GM18867 (cell line): ENCODE measurements at regions not wholly inside any gene's neighbourhood (a gene's known extent, or its start where the extent isn't known, plus 50 kb on each side); places are given as distances from the start of the nearest gene placed in this dataset.
"Not testable (repeated sequence)": the region's sequence is repeated elsewhere in the genome, so short reads cannot be mapped to it uniquely, and the experiment has no call there.

Experiments used
- ATAC-seq: cut with Tn5 transposase; IDR thresholded peaks from one replicate; pipeline ENCODE4 v1.9.1; 2021; ENCODE audit warnings: mild to moderate bottlenecking, moderate library complexity; ENCODE audit not compliant: unreplicated experiment

- ATAC-seq, result no peak
Observed at GRCh38 chr13:31515427-31515826, 223.9 kb upstream of the RXFP2 start.

GRCh38 chr13:31517599-31517998 lies 221.7 kb upstream of the RXFP2 start:
- ATAC-seq, result no peak

GRCh38 chr13:31518645-31519044 lies 220.7 kb upstream of the RXFP2 start:
- ATAC-seq, result no peak

- ATAC-seq, result no peak
Observed at GRCh38 chr13:31521435-31521834, 217.9 kb upstream of the RXFP2 start.

- no peak for ATAC-seq
Observed at GRCh38 chr13:31522396-31522795, 216.9 kb upstream of the RXFP2 start.

GRCh38 chr13:31528176-31528575 lies 211.2 kb upstream of the RXFP2 start:
- ATAC-seq, result no peak

GRCh38 chr13:31528758-31529157 lies 210.6 kb upstream of the RXFP2 start:
- no peak for ATAC-seq

GRCh38 chr13:31530922-31531321 lies 208.4 kb upstream of the RXFP2 start:
- ATAC-seq, result no peak

GRCh38 chr13:31537052-31537451 lies 202.3 kb upstream of the RXFP2 start:
- no peak for ATAC-seq

- ATAC-seq, result no peak
Observed at GRCh38 chr13:31538067-31539042, 201.0 kb upstream of the RXFP2 start.

- no peak for ATAC-seq
Observed at GRCh38 chr13:31540281-31540680, 199.0 kb upstream of the RXFP2 start.

GRCh38 chr13:31543190-31543589 lies 196.1 kb upstream of the RXFP2 start:
- ATAC-seq, result no peak

GRCh38 chr13:31545616-31546015 lies 193.7 kb upstream of the RXFP2 start:
- no peak for ATAC-seq

- no peak for ATAC-seq
Observed at GRCh38 chr13:31556376-31556775, 182.9 kb upstream of the RXFP2 start.

- not testable (repeated sequence) for ATAC-seq
Observed at GRCh38 chr13:31584221-31584620, 155.1 kb upstream of the RXFP2 start.

GRCh38 chr13:31587698-31588266 lies 151.5 kb upstream of the RXFP2 start:
- ATAC-seq, result no peak

GRCh38 chr13:31588316-31588715 lies 151.0 kb upstream of the RXFP2 start:
- no peak for ATAC-seq

- no peak for ATAC-seq
Observed at GRCh38 chr13:31588893-31589292, 150.4 kb upstream of the RXFP2 start.

GRCh38 chr13:31591642-31592233 lies 147.6 kb upstream of the RXFP2 start:
- no peak for ATAC-seq

GRCh38 chr13:31594056-31594455 lies 145.3 kb upstream of the RXFP2 start:
- no peak for ATAC-seq

- ATAC-seq, result no peak
Observed at GRCh38 chr13:31595563-31595962, 143.8 kb upstream of the RXFP2 start.

GRCh38 chr13:31598990-31599389 lies 140.3 kb upstream of the RXFP2 start:
- ATAC-seq, result no peak
